ENCODE measurements at regions not wholly inside any gene's neighbourhood (a gene's known extent, or its start where the extent isn't known, plus 50 kb on each side); places are given as distances from the start of the nearest gene placed in this dataset.

DNA sequence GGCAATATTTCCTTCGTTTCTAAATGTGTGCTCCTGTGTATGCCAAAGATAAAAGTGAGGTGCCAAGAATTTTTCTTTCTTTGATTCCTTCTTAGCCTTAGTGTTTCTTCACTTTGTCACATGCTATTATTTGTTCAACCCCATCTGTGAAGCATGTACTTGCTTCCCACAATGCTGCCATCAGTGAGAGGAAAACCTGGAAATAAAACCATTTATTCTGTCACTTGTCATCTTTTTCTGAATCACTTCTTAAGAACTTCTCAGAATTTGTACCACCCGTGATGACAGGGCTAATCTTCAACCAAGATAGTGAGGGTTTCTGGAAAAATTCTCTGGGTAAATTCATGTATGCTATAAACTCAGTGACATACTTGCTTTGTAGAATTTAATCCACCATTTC is 450.1 kb downstream of the COL12A1 start:
- peak overlapping the region; percentile 84 for H3K27ac ChIP-seq
- no peak for TF ChIP-seq ZFX (IDR thresholded peaks at IDR 0.05)
- TF ChIP-seq, protein P1, sequence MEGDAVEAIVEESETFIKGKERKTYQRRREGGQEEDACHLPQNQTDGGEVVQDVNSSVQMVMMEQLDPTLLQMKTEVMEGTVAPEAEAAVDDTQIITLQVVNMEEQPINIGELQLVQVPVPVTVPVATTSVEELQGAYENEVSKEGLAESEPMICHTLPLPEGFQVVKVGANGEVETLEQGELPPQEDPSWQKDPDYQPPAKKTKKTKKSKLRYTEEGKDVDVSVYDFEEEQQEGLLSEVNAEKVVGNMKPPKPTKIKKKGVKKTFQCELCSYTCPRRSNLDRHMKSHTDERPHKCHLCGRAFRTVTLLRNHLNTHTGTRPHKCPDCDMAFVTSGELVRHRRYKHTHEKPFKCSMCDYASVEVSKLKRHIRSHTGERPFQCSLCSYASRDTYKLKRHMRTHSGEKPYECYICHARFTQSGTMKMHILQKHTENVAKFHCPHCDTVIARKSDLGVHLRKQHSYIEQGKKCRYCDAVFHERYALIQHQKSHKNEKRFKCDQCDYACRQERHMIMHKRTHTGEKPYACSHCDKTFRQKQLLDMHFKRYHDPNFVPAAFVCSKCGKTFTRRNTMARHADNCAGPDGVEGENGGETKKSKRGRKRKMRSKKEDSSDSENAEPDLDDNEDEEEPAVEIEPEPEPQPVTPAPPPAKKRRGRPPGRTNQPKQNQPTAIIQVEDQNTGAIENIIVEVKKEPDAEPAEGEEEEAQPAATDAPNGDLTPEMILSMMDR (conservative IDR thresholded peaks at IDR 0.05), result no peak

DNA sequence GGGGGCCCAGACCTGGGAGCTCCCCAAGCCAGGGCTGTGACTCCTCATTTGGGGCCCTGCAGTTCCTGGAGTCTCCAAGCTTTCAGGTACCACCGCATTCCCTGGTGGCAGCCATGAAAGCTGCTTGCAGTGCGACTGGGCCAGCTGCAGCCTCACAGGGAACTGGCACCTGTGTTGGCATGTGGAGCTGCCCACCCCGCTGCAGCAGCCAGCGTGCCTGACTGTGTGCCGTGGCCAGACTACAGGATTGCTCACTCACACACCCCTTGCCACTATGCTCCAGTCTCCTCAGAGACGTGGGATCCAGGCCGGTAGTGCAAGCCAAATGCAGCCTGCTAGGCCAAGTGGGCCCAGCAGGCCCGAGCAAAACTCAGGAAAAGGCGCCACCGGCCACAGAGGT is 450.7 kb downstream of the COL12A1 start:
- TF ChIP-seq ZFX (IDR thresholded peaks at IDR 0.05), result no peak
- TF ChIP-seq, protein P1 (conservative IDR thresholded peaks at IDR 0.05), result no peak
- H3K27ac ChIP-seq, result peak overlapping the region; percentile 84

DNA sequence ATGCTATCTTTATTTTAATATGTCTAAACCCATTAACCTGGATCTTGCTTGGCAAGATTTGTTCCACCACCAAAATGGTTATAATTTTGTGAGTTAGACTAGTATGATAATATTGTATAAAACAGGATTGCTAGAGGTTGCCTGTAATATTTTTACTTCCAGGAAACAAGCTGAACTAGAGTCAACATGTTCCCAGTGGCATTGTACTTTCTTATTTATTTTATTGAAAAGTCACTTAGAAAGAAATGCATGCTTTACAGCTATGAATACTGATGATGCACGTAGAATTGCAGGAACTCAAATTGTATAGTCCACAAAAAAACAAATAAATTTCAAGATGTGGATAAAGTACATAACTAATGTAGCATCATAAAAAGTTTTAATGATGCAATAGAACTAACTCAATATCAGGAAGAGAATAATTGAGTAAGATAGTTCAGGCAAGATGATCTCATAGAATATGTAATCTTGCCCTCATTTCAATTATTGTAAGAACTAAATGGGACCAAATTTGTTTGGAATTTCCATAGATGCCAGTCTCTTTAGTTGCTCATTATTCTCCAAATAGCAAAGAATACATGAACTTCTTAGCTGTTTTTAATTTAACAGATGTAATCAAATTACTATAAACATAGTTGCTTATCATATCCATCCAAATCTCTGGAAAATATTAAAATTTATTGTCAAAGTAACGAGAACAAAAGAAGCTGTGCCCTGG is 451.8 kb downstream of the COL12A1 start:
- TF ChIP-seq, protein P1 (conservative IDR thresholded peaks at IDR 0.05), result no peak
- TF ChIP-seq ZFX (IDR thresholded peaks at IDR 0.05), result no peak
- H3K27ac ChIP-seq, result no peak overlapping the region

DNA sequence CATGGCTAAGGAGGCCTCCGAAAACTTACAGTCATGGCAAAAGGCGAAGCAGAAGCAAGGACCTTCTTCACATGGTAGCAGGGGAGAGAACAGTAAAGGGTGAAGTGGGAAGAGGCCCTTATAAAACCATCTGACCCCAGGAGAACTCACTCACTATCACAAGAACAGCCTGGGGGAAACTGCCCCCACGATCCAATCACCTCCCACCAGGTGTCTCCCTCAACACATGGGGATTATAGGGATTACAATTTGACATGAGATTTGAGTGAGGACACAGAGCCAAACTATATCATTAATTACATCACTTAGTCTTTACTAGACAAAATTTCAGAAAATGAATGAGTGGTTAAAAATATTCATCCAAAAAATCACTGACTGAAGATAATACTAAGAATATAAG is 453.6 kb downstream of the COL12A1 start:
- H3K27ac ChIP-seq, result no peak overlapping the region
- no peak for TF ChIP-seq ZFX (IDR thresholded peaks at IDR 0.05)
- TF ChIP-seq, protein P1 (conservative IDR thresholded peaks at IDR 0.05), result no peak; the same call in none of the 2 replicates

DNA sequence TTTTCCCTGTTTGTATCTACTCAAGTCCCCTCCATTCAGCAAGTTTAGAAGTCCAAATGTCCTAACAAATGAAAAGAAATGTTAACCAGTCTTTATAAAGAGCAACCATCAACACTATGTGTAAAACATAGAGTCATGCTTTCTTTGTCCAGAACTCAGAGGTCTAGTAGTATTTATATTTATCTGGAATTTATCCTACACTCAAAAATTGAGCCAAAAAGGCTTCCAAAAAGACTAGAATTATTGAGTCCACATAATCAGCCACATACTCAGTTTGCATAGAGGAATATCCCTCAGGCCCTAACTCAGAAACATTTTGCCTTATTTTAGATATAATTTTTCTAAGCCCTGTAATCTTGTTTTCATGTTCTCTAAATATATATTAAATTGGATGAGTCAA is 455.0 kb downstream of the COL12A1 start:
- TF ChIP-seq, protein P1 (conservative IDR thresholded peaks at IDR 0.05), result no peak
- no peak for TF ChIP-seq ZFX (IDR thresholded peaks at IDR 0.05)
- H3K27ac ChIP-seq, result no peak overlapping the region

DNA sequence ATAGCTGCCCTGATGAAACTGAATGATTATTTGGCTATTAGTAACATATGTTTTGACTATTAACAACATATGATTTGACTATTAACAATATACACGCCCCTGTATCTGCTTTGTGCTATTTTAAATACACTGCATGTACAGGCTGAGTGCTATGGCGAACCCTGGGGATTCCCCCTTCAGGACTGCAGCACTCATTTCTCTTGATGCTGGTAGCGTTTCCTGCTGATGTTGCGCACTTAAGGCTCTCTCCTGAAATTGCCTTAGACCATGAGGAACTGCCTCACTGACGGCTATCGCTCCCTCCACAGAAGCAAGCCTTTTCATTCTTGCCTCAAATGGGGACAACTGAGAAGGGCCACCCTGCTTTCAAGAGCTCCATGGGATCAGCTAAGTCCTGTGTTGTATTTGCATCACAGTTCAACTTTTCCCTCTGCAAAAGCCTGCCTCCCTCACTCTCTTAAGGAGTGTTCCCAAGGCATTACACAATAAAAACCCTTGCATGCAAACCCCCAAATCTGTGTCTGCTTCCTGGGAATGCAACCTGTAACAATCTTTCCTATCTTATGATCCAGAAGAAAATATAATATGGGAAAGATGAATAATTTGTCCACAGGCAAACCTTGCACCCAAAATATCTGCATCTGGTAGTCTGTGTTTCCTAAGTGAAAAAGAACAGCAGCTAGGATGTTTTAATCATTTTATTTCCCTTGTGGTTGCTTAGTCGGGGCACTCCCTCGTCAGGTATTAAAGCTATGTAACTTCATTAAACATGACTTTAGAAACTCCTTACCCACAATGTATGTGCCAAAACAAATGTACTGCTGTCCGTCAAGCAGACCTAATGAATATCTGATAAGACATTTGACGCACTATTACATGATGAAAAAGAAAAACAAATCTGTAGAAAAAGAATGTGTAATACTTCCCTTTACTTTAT is 456.4 kb downstream of the COL12A1 start:
- TF ChIP-seq ZFX (IDR thresholded peaks at IDR 0.05), result no peak
- H3K27ac ChIP-seq, result no peak overlapping the region

DNA sequence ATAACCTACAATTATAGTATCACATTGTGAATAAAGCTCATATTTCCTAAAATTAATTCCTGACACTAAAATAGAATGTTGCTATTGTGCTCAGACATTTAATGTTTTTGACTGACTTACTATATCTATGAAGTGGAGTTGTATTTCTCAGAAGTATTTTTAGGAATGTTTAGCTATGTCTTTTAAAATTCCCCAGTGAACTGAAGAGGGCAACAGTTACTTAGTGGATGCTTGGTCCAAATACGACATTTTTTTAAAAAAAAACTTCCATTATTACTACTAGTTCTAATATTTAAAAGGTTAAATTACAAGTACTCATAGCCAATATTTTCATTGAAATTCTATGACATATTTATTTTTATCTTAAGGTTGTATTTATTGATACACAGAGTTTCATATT is 460.2 kb downstream of the COL12A1 start:
- no peak overlapping the region for H3K27ac ChIP-seq
- TF ChIP-seq, protein P1 (conservative IDR thresholded peaks at IDR 0.05), result no peak
- no peak for TF ChIP-seq ZFX (IDR thresholded peaks at IDR 0.05)
